Stimulated activated CD4-positive, alpha-beta T cell treated with anti-CD3 and anti-CD28 coated beads, Interleukin-15, amount 100 ng/mL, for 24 hours (primary cell): ENCODE measurements at regions not wholly inside any gene's neighbourhood (a gene's known extent, or its start where the extent isn't known, plus 50 kb on each side); places are given as distances from the start of the nearest gene placed in this dataset.

Experiments
- DNase-seq: peaks from one replicate; pipeline ENCODE4 v3.0.0-alpha.2; 2020

- DNase-seq = no peak
Measured at GRCh38 chr15:81475471-81475870, 101.5 kb upstream of the TMC3 start.

GRCh38 chr15:81473946-81474345 lies 99.9 kb upstream of the TMC3 start:
- DNase-seq = no peak

GRCh38 chr15:81473177-81473576 lies 99.2 kb upstream of the TMC3 start:
- no peak for DNase-seq

- DNase-seq = no peak
Measured at GRCh38 chr15:81471151-81471550, 97.1 kb upstream of the TMC3 start.

GRCh38 chr15:81469154-81469553 lies 95.1 kb upstream of the TMC3 start:
- no peak for DNase-seq

GRCh38 chr15:81466741-81467140 lies 92.7 kb upstream of the TMC3 start:
- DNase-seq = no peak

- no peak for DNase-seq
Measured at GRCh38 chr15:81454024-81454423, 80.0 kb upstream of the TMC3 start.

- DNase-seq = no peak
Measured at GRCh38 chr15:81450721-81451120, 76.7 kb upstream of the TMC3 start.

GRCh38 chr15:81449836-81450474 lies 75.9 kb upstream of the TMC3 start:
- DNase-seq = no peak

- DNase-seq = no peak
Measured at GRCh38 chr15:81443040-81443820, 69.2 kb upstream of the TMC3 start.

GRCh38 chr15:81442454-81442853 lies 68.4 kb upstream of the TMC3 start:
- DNase-seq = no peak

GRCh38 chr15:81434851-81435250 lies 60.8 kb upstream of the TMC3 start:
- DNase-seq = no peak

GRCh38 chr15:81433462-81433861 lies 59.4 kb upstream of the TMC3 start:
- DNase-seq = no peak

- DNase-seq = no peak
Measured at GRCh38 chr15:81432179-81432578, 58.2 kb upstream of the TMC3 start.

- DNase-seq = no peak
Measured at GRCh38 chr15:81427176-81427575, 53.2 kb upstream of the TMC3 start.

- DNase-seq = no peak
Measured at GRCh38 chr15:81425905-81426304, 51.9 kb upstream of the TMC3 start.
